Osteocyte (in vitro differentiated cells): ENCODE measurements at regions not wholly inside any gene's neighbourhood (a gene's known extent, or its start where the extent isn't known, plus 50 kb on each side); places are given as distances from the start of the nearest gene placed in this dataset.
"Not testable (repeated sequence)": the region's sequence is repeated elsewhere in the genome, so short reads cannot be mapped to it uniquely, and the experiment has no call there.

Experiments used
- DNase-seq: peaks from one replicate; pipeline ENCODE4 v3.0.0; 2021; ENCODE audit warnings: mixed read lengths; ENCODE audit not compliant: unreplicated experiment; ENCODE audit errors: extremely low spot score
- H3K27ac Mint-ChIP-seq: one replicate; pipeline ENCODE4 v1.8.0; 2021; ENCODE audit warnings: mild to moderate bottlenecking, mixed read lengths; ENCODE audit not compliant: unreplicated experiment
- H3K27me3 Mint-ChIP-seq: one replicate; pipeline ENCODE4 v1.8.0; 2021; ENCODE audit warnings: mixed read lengths; ENCODE audit not compliant: unreplicated experiment
- H3K36me3 Mint-ChIP-seq: one replicate; pipeline ENCODE4 v1.8.0; 2021; ENCODE audit warnings: mixed read lengths; ENCODE audit not compliant: unreplicated experiment
- H3K4me1 Mint-ChIP-seq: one replicate; pipeline ENCODE4 v1.8.0; 2021; ENCODE audit warnings: mixed read lengths; ENCODE audit not compliant: unreplicated experiment
- H3K4me3 Mint-ChIP-seq: one replicate; pipeline ENCODE4 v1.8.0; 2021; ENCODE audit warnings: mild to moderate bottlenecking, moderate library complexity, mixed read lengths; ENCODE audit not compliant: unreplicated experiment
- H3K9me3 Mint-ChIP-seq: one replicate; pipeline ENCODE4 v1.8.0; 2021; ENCODE audit warnings: mixed read lengths; ENCODE audit not compliant: unreplicated experiment
- TF ChIP-seq, protein P1 (sequence below): fragments of 200-600 bp; sonication (generic); IDR thresholded peaks from 2 replicates; pipeline ENCODE4 v1.5.0; 2021; ENCODE audit warnings: antibody characterized with exemption, mild to moderate bottlenecking, moderate library complexity

DNA sequence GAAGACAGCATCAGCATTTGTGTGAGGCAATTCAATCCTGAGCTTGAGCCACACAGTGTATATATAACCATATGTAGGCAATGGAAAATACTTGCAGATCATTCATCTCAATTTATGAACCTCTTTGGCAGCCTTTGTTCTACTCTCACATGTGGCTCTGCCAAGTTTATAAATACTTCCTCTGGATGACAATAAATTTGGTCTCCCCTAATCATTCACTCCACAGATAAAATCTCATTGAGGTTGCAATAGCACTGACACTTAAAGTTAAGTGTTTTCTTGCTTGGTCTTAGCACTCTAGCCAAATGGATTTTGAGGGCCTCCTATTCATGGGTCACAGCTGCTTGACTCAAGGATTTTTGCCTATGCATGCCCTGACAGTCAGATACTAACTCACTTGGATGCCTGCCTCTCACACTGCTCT is 136.6 kb upstream of the VANGL1 start:
- Mint-ChIP-seq H3K4me3 (no peak overlapping the region), H3K36me3 (no peaks in the 10 kb centered on the region)
- no peak for DNase-seq

DNA sequence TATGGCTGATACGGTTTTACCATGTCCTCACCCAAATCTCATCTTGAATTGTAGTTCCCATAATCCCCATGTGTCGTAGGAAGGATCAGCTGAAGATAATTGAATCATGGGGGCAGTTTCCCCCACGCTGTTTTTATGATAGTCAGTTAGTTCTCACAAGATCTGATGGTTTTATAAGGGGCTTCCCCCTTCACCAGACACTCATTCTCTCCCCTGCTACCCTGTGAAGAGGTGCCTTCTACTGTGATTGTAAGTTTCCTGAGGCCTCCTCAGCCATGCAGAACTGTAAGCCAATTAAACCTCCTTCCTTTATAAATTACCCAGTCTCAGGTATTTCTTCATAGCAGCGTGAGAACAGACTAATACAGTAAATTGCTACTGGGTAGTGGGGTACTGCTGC is 139.6 kb upstream of the VANGL1 start:
- H3K36me3 Mint-ChIP-seq, H3K27me3 Mint-ChIP-seq: not testable (repeated sequence)

More for the DNA sequence above, 136.6 kb upstream of the VANGL1 start:
- Mint-ChIP-seq H3K27me3 (no peaks in the 10 kb centered on the region), H3K9me3 (no peaks in the 10 kb centered on the region), H3K27ac (no peak overlapping the region), H3K4me1 (peaks cover 2% of the 10 kb centered on the region)
- TF ChIP-seq, protein P1, sequence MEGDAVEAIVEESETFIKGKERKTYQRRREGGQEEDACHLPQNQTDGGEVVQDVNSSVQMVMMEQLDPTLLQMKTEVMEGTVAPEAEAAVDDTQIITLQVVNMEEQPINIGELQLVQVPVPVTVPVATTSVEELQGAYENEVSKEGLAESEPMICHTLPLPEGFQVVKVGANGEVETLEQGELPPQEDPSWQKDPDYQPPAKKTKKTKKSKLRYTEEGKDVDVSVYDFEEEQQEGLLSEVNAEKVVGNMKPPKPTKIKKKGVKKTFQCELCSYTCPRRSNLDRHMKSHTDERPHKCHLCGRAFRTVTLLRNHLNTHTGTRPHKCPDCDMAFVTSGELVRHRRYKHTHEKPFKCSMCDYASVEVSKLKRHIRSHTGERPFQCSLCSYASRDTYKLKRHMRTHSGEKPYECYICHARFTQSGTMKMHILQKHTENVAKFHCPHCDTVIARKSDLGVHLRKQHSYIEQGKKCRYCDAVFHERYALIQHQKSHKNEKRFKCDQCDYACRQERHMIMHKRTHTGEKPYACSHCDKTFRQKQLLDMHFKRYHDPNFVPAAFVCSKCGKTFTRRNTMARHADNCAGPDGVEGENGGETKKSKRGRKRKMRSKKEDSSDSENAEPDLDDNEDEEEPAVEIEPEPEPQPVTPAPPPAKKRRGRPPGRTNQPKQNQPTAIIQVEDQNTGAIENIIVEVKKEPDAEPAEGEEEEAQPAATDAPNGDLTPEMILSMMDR = no peak

DNA sequence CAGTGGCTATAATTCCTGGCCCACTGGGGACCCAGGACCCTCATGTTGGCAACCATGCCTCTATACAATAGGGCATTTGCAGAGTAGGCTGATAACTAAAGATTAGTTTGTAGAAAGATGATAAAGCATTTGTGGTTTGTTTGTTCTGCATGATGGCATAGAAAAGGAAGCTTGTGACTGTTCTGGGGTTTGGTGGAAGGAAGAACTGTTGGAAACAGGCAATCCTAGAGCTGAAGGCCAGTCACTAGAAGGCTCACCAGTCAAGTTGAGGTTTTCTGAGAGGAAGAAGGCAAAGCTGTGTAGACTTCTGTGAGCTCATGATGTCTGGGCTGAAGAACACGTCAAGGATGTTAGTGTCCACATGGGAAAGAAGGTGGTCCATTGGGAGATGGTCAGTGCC is 140.3 kb upstream of the VANGL1 start:
- H3K27me3 Mint-ChIP-seq = no peaks in the 10 kb centered on the region
- TF ChIP-seq, protein P1 = no peak
- H3K9me3 Mint-ChIP-seq = no peaks in the 10 kb centered on the region
- H3K36me3 Mint-ChIP-seq = no peaks in the 10 kb centered on the region
- H3K27ac Mint-ChIP-seq = no peak overlapping the region
- no peak overlapping the region for H3K4me3 Mint-ChIP-seq
- H3K4me1 Mint-ChIP-seq = peaks cover 28% of the 10 kb centered on the region
- DNase-seq = no peak

More for the DNA sequence above, 139.6 kb upstream of the VANGL1 start:
- peaks cover 21% of the 10 kb centered on the region for H3K4me1 Mint-ChIP-seq
- not testable (repeated sequence) for DNase-seq, H3K4me3 Mint-ChIP-seq, H3K27ac Mint-ChIP-seq, H3K9me3 Mint-ChIP-seq

DNA sequence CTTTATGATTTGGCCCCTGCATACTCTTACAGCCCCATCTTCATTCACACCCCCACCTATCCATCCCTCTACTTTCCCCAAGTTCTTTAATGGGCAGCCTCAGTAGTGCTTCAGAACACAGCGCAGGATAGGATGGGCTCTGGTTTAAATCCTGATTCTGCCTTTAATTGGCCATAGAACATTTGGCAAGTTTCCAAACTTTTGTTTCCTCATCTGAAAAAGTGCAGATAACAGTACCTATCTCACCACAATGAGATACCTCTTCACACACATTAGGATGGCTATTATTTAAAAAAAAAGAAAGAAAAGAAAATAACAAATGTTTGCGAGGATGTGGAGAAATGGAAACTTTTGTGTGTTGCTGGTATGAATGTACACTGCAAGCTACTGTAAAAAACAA is 142.5 kb upstream of the VANGL1 start:
- Mint-ChIP-seq H3K4me1 (peaks cover 45% of the 10 kb centered on the region), H3K9me3 (no peaks in the 10 kb centered on the region), H3K36me3 (no peaks in the 10 kb centered on the region), H3K4me3 (no peak overlapping the region), H3K27me3 (no peaks in the 10 kb centered on the region), H3K27ac (no peak overlapping the region)
- TF ChIP-seq, protein P1 = no peak
- DNase-seq = no peak

DNA sequence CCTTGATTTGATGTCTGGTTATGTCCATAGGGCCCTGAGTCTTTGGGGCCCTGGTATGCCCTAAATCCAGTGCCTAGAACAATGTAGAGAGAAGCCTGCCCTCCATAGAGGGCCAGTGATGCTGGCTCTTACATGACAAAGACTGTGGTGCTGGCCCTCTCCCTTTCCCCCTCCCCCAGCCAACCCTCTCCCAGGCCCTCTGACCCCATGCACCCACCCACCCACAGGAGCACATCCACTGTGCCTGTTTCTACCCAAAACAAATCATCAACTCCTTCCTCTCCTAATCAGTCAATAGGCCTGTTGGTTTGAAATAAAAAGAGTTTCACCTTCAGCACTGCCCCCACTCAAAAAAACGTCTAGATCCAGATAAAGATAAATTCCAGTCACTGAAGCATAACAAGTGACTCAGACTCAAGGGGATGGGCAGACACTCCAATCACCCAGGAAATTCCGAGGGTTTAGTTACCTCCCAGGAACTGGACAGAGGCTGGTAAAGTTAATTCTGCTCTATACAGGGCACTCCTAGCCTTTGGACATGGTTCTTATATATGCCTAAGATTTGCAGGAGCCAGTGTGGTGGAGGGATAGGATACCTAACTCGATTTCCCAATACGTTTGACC is 144.8 kb upstream of the VANGL1 start:
- Mint-ChIP-seq H3K27ac (peak overlapping the region; percentile 69), H3K4me3 (no peak overlapping the region), H3K9me3 (no peaks in the 10 kb centered on the region), H3K4me1 (peaks cover 62% of the 10 kb centered on the region), H3K27me3 (no peaks in the 10 kb centered on the region), H3K36me3 (no peaks in the 10 kb centered on the region)
- TF ChIP-seq, protein P1 = no peak
- peak; percentile 49 for DNase-seq
